Breast epithelium (tissue), 3 donors: ENCODE measurements at regions not wholly inside any gene's neighbourhood (a gene's known extent, or its start where the extent isn't known, plus 50 kb on each side); places are given as distances from the start of the nearest gene placed in this dataset.

Source experiments
- POLR2A ChIP-seq: fragments of 450-650 bp; IDR thresholded peaks from one replicate; pipeline ENCODE4 v1.6.1; 2016; ENCODE audit warnings: antibody characterized with exemption, mild to moderate bottlenecking, moderate library complexity
- POLR2AphosphoS5 ChIP-seq, 3 donors: sonication (generic); formaldehyde crosslinking; IDR thresholded peaks; one replicate each; pipeline ENCODE4 v1.6.1; 2017; ENCODE audit warnings: antibody characterized with exemption in 3 of 3
- TF ChIP-seq, protein P1 (sequence below), 3 donors: fragments of 450-650 bp; IDR thresholded peaks; one replicate each; pipeline ENCODE4 v1.5.1; 2016 to 2017; ENCODE audit warnings: antibody characterized with exemption in 3 of 3, mild to moderate bottlenecking in 3 of 3, moderate library complexity in 3 of 3

DNA sequence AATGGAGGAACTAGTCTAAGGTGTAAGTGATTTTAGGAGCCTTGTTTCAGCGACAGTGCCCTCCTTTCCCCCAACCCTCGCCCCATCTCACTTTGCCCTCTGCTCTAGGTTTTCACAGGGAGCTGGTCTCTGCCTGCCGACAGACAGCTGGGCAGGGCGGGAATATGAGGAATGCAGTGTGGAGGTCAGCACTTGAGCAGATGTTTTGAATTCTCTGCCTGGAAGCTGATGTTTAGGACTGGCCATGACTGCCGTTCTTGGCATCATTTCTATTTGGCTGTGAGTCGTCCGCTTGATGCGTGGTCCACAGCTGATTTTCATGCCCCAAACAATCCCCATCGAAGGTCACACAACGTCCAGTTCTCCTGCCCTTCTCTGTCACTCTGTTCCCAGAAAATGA lies 55.1 kb upstream of the SIX3 start:
- TF ChIP-seq, protein P1, sequence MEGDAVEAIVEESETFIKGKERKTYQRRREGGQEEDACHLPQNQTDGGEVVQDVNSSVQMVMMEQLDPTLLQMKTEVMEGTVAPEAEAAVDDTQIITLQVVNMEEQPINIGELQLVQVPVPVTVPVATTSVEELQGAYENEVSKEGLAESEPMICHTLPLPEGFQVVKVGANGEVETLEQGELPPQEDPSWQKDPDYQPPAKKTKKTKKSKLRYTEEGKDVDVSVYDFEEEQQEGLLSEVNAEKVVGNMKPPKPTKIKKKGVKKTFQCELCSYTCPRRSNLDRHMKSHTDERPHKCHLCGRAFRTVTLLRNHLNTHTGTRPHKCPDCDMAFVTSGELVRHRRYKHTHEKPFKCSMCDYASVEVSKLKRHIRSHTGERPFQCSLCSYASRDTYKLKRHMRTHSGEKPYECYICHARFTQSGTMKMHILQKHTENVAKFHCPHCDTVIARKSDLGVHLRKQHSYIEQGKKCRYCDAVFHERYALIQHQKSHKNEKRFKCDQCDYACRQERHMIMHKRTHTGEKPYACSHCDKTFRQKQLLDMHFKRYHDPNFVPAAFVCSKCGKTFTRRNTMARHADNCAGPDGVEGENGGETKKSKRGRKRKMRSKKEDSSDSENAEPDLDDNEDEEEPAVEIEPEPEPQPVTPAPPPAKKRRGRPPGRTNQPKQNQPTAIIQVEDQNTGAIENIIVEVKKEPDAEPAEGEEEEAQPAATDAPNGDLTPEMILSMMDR (IDR thresholded peaks at IDR 0.05), result no peak
- TF ChIP-seq POLR2A (no peak), POLR2AphosphoS5 (IDR thresholded peaks at IDR 0.05) (no peak)
